ENCODE measurements at regions not wholly inside any gene's neighbourhood (a gene's known extent, or its start where the extent isn't known, plus 50 kb on each side); places are given as distances from the start of the nearest gene placed in this dataset.

DNA sequence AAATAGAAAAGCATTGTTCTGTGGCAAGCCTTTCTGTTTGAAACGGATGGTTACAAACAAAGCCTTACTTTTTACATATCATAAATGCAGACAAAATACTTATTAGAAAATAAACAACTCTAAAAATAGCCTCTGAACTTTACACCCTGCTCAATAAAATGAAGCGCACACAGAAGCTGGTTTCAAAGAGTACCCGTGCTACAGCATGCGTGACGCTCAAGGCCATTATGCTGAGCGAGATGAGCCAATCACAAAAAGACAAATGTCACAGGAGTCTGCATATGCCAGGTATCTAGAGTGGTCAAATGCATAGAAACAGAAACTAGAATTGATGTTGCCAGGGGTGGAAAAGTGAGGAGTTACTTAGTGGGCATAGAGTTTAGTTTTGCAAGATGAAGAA, 326.5 kb upstream of the GATB start:
- Histone ChIP-seq H3K27ac (no peak overlapping the region), H3K27me3 (replicated peaks) (no peaks in the 10 kb centered on the region), H3K36me3 (replicated peaks) (no peaks in the 10 kb centered on the region), H3K4me3 (ENCODE audit: low read depth, low read length) (no peak overlapping the region)
- TF ChIP-seq, protein P1, sequence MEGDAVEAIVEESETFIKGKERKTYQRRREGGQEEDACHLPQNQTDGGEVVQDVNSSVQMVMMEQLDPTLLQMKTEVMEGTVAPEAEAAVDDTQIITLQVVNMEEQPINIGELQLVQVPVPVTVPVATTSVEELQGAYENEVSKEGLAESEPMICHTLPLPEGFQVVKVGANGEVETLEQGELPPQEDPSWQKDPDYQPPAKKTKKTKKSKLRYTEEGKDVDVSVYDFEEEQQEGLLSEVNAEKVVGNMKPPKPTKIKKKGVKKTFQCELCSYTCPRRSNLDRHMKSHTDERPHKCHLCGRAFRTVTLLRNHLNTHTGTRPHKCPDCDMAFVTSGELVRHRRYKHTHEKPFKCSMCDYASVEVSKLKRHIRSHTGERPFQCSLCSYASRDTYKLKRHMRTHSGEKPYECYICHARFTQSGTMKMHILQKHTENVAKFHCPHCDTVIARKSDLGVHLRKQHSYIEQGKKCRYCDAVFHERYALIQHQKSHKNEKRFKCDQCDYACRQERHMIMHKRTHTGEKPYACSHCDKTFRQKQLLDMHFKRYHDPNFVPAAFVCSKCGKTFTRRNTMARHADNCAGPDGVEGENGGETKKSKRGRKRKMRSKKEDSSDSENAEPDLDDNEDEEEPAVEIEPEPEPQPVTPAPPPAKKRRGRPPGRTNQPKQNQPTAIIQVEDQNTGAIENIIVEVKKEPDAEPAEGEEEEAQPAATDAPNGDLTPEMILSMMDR (IDR thresholded peaks at IDR 0.05; ENCODE audit: low read depth, low read length, missing control alignments) = no peak
- in situ Hi-C loops (cut with HindIII; ENCODE audit: low pct_ligation_motif_present, low sequenced_read_pairs) = no loop called here
- DNase-seq = no peak

DNA sequence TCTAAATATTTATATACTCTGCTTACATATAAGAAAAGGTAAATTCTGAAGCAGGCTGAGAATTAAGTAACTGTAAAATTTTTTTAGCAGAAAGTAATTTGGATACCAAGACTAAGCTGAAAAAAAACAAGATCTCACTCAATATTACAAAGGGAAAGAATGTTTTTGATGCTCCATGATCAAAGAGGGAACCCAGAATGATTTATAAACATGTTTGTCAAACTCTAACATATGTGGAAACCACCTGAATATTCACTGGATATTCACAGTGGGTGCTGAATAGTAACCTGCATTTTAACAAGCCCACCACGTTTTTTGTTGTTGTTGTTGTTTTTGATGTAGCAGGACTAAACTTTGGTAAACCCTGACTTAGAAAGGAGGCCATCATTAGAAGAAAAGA, 324.9 kb upstream of the GATB start:
- DNase-seq = no peak
- Histone ChIP-seq H3K4me3 (ENCODE audit: low read depth, low read length) (no peak overlapping the region), H3K27me3 (replicated peaks) (no peaks in the 10 kb centered on the region), H3K36me3 (replicated peaks) (no peaks in the 10 kb centered on the region), H3K27ac (no peak overlapping the region)
- TF ChIP-seq, protein P1 (IDR thresholded peaks at IDR 0.05; ENCODE audit: low read depth, low read length, missing control alignments) = no peak
- in situ Hi-C loops (cut with HindIII; ENCODE audit: low pct_ligation_motif_present, low sequenced_read_pairs) = no loop called here

DNA sequence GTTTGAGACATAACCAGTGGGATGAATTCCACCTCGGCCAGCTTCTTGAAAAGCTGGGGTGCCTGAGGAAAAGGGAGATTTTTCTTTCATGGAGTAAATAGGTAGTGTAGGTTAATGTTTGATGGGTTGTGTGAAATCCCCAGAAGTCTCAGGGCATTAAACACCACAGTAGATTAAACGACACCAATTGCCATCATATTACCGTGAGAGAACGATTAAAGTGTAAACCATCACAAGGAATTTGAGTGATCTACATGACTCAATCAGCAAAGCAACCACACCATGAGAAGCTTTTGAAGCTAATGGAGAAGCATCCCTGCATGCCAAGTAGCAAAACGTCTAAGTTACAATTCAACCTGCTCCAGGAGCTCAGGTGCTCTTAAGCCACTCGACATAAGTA, 322.5 kb upstream of the GATB start:
- in situ Hi-C loops (cut with HindIII; ENCODE audit: low pct_ligation_motif_present, low sequenced_read_pairs) = no loop called here
- no peak for DNase-seq
- H3K4me3 ChIP-seq (ENCODE audit: low read depth, low read length) = no peak overlapping the region
- no peaks in the 10 kb centered on the region for H3K36me3 ChIP-seq (replicated peaks)
- TF ChIP-seq, protein P1 (IDR thresholded peaks at IDR 0.05; ENCODE audit: low read depth, low read length, missing control alignments) = no peak
- H3K27ac ChIP-seq = no peak overlapping the region
- H3K27me3 ChIP-seq (replicated peaks) = no peaks in the 10 kb centered on the region

DNA sequence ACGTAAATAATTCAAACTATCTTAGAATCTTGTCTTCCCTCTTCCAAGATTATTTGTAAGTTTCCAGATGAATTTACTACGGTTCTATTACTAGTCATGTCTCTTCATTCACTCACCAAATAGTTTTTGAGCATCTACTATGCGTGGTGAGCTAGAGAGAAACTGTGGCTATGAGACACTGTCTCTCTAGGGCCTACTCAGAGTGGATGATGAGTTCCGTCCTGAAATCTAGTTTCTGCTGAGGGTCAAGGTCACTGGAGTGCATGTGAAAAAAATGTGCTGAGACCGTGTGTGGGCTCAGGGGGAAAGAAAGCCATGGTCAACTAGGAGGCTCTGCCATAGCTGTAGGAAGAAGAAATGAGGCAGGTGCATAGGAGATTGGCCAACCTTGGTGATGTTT, 320.2 kb upstream of the GATB start:
- no peak for DNase-seq
- H3K4me3 ChIP-seq (ENCODE audit: low read depth, low read length) = no peak overlapping the region
- H3K27ac ChIP-seq = no peak overlapping the region
- H3K27me3 ChIP-seq (replicated peaks) = no peaks in the 10 kb centered on the region
- H3K36me3 ChIP-seq (replicated peaks) = no peaks in the 10 kb centered on the region
- in situ Hi-C loops (cut with HindIII; ENCODE audit: low pct_ligation_motif_present, low sequenced_read_pairs) = no loop called here
- TF ChIP-seq, protein P1 (IDR thresholded peaks at IDR 0.05; ENCODE audit: low read depth, low read length, missing control alignments) = no peak

DNA sequence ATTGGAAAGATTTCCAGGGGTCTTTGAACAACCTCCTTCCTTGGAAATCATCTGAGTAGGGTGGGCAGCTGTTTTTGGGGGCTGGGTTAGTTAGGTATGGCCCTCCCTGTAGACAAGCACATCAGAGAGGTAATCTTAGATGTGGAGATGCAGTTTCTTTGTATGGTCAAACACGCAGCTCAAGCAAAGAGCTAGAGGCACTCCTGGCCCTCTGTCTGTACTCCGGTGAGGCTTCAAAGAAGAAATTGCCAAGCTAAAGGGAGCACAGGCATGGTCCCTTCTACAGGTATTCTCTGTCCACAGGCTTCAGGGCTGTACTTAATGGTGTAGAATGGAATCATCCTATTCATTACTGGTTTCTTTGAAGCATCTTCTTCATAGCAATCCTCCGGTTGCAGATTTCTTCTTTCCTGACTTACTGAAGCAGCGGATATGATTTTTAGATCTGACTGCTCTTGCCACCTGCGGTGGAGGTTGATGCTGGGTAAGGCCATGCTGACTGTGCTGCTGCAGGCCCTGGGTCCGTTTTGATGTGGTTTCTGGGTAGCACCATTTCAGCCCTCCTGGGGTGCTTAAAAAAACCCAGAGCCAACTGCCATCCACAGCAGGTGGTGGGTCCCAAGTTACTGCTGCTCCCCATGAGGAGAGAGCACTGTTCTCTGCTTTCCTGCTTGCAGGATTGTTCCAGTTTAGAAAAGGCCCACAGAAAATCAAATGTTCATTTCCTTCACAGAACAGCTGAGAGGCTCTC, 318.9 kb upstream of the GATB start:
- Histone ChIP-seq H3K4me3 (ENCODE audit: low read depth, low read length) (no peak overlapping the region), H3K27ac (no peak overlapping the region), H3K36me3 (replicated peaks) (no peaks in the 10 kb centered on the region), H3K27me3 (replicated peaks) (no peaks in the 10 kb centered on the region)
- in situ Hi-C loops (cut with HindIII; ENCODE audit: low pct_ligation_motif_present, low sequenced_read_pairs) = no loop called here
- TF ChIP-seq, protein P1 (IDR thresholded peaks at IDR 0.05; ENCODE audit: low read depth, low read length, missing control alignments) = no peak
- DNase-seq = no peak

DNA sequence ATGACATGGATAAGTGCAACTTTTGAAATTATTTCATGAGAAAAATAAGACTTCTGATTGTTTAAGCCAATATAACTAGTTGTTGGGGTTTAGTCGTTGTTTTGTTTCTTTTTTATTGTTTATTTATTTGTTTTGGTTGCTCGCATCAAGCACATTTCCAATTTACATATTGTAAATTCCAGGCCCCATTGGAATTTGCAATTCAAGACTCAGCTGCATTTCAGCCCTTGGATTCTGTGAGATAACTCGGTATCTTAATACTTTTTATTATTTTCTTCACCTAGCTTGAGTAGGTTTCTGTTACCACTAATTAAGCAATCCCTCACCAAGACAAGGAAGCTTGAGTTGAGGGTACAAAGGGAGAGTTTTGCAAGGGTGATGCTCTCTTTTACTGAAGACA, 318.3 kb upstream of the GATB start:
- no peaks in the 10 kb centered on the region for H3K27me3 ChIP-seq (replicated peaks)
- in situ Hi-C loops (cut with HindIII; ENCODE audit: low pct_ligation_motif_present, low sequenced_read_pairs) = no loop called here
- TF ChIP-seq, protein P1 (IDR thresholded peaks at IDR 0.05; ENCODE audit: low read depth, low read length, missing control alignments) = no peak
- H3K4me3 ChIP-seq (ENCODE audit: low read depth, low read length) = no peak overlapping the region
- H3K27ac ChIP-seq = no peak overlapping the region
- DNase-seq = no peak
- H3K36me3 ChIP-seq (replicated peaks) = no peaks in the 10 kb centered on the region
